ENCODE measurements at regions not wholly inside any gene's neighbourhood (a gene's known extent, or its start where the extent isn't known, plus 50 kb on each side); places are given as distances from the start of the nearest gene placed in this dataset.

- no TSS peak for BruUV-seq (replicated peaks)
- Histone ChIP-seq H4K20me1 (ENCODE audit: insufficient read depth) (no peaks in the 10 kb centered on the region), H3K27ac (ENCODE audit: low read depth, low read length) (no peak overlapping the region), H3K4me3 (replicated peaks in 1 of 2; ENCODE audit: low read depth in 1 of 2, low read length in 2 of 2) (no peak overlapping the region), H3K9me2 (ENCODE audit: insufficient read depth) (no peaks in the 10 kb centered on the region), H3K36me3 (ENCODE audit: control insufficient read depth in 1 of 2, insufficient read depth in 2 of 2, low read length in 2 of 2) (no peaks in the 10 kb centered on the region), H2AFZ (ENCODE audit: low read depth, low read length, poor library complexity, severe bottlenecking) (no peak overlapping the region), H3K79me2 (ENCODE audit: insufficient read depth, low read length) (no peaks in the 10 kb centered on the region), H3K9me3 (ENCODE audit: control insufficient read depth in 1 of 2, insufficient read depth in 1 of 2, low read depth in 1 of 2, low read length in 2 of 2) (no peaks in the 10 kb centered on the region), H3K27me3 (ENCODE audit: insufficient read depth, low read length) (no peaks in the 10 kb centered on the region), H3K9ac (ENCODE audit: low read length) (no peak overlapping the region), H3K4me2 (ENCODE audit: low read length) (no peak overlapping the region), H3K4me1 (ENCODE audit: control insufficient read depth in 1 of 2, insufficient read depth in 2 of 2, low read length in 2 of 2) (peaks cover 0 to 4% of the 10 kb centered on the region in 2 experiments; a peak in 1 of 4 replicates)
- ChIA-PET CTCF (no interaction called here), POLR2A (no interaction called here), RAD21 (ENCODE audit: low non-redundant PET in 1 of 2, low total read pairs in 2 of 2, uncharacterized antibody in 2 of 2, unreplicated experiment in 2 of 2) (no interaction called here)
- no peak for TF ChIP-seq JUND (IDR thresholded peaks at IDR 0.05)
- no peak for TF ChIP-seq CTCF (IDR thresholded peaks at IDR 0.05 in 2 of 3, conservative IDR thresholded peaks at IDR 0.05 in 1 of 3; ENCODE audit: borderline replicate concordance in 1 of 3, insufficient read depth in 1 of 3, low read depth in 2 of 3, low read length in 2 of 3)
- no peak for TF ChIP-seq CEBPB (IDR thresholded peaks at IDR 0.05; ENCODE audit: low read depth)
- no peak for TF ChIP-seq MAX (IDR thresholded peaks at IDR 0.05)
- no peak for TF ChIP-seq ZNF274 (IDR thresholded peaks at IDR 0.05; ENCODE audit: low read depth, low read length)
- TF ChIP-seq FOSL1 (IDR thresholded peaks at IDR 0.05; ENCODE audit: low read depth), result no peak
- no peak for TF ChIP-seq ELF1 (IDR thresholded peaks at IDR 0.05; ENCODE audit: borderline replicate concordance, low read depth)
- no peak for TF ChIP-seq RAD21 (IDR thresholded peaks at IDR 0.05; ENCODE audit: low read depth)
- TF ChIP-seq POLR2AphosphoS5 (IDR thresholded peaks at IDR 0.05; ENCODE audit: low read depth, low read length), result no peak
- TF ChIP-seq YY1 (IDR thresholded peaks at IDR 0.05; ENCODE audit: extremely low read depth, insufficient replicate concordance, low read depth, low read length), result no peak
- intact Hi-C loops (cut with micrococcal nuclease), result no loop called here
- ATAC-seq (no peak), DNase-seq (ENCODE audit: low read depth, low spot score) (no peak)
Measured at GRCh38 chr6:106750142-106750918, 121.0 kb downstream of the QRSL1 start.
